ENCODE measurements at regions not wholly inside any gene's neighbourhood (a gene's known extent, or its start where the extent isn't known, plus 50 kb on each side); places are given as distances from the start of the nearest gene placed in this dataset.

DNA sequence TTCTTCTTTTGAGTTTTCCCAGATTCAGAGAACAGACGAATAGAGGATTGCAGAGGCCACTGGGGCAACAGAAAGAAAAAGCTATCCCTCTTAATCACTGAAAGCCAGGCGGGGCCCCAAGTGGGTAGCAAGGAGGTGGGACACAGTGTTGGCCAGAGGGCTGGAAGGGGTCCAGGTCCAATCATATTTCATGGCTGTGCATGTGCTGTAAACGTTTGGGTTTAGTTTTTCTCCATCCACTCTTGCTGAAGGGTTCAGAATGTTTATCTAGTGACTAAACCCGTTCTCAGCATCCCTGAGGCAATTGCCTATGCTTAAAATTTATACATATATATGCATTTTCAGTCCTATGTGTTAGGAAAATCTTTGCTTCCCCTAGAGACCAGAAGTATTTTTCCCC, 99.4 kb upstream of the EPHA4 start (continued):
- TF ChIP-seq, protein P1, sequence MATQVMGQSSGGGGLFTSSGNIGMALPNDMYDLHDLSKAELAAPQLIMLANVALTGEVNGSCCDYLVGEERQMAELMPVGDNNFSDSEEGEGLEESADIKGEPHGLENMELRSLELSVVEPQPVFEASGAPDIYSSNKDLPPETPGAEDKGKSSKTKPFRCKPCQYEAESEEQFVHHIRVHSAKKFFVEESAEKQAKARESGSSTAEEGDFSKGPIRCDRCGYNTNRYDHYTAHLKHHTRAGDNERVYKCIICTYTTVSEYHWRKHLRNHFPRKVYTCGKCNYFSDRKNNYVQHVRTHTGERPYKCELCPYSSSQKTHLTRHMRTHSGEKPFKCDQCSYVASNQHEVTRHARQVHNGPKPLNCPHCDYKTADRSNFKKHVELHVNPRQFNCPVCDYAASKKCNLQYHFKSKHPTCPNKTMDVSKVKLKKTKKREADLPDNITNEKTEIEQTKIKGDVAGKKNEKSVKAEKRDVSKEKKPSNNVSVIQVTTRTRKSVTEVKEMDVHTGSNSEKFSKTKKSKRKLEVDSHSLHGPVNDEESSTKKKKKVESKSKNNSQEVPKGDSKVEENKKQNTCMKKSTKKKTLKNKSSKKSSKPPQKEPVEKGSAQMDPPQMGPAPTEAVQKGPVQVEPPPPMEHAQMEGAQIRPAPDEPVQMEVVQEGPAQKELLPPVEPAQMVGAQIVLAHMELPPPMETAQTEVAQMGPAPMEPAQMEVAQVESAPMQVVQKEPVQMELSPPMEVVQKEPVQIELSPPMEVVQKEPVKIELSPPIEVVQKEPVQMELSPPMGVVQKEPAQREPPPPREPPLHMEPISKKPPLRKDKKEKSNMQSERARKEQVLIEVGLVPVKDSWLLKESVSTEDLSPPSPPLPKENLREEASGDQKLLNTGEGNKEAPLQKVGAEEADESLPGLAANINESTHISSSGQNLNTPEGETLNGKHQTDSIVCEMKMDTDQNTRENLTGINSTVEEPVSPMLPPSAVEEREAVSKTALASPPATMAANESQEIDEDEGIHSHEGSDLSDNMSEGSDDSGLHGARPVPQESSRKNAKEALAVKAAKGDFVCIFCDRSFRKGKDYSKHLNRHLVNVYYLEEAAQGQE (IDR thresholded peaks at IDR 0.05; ENCODE audit: unreplicated experiment), result no peak
- TF ChIP-seq, protein P2, sequence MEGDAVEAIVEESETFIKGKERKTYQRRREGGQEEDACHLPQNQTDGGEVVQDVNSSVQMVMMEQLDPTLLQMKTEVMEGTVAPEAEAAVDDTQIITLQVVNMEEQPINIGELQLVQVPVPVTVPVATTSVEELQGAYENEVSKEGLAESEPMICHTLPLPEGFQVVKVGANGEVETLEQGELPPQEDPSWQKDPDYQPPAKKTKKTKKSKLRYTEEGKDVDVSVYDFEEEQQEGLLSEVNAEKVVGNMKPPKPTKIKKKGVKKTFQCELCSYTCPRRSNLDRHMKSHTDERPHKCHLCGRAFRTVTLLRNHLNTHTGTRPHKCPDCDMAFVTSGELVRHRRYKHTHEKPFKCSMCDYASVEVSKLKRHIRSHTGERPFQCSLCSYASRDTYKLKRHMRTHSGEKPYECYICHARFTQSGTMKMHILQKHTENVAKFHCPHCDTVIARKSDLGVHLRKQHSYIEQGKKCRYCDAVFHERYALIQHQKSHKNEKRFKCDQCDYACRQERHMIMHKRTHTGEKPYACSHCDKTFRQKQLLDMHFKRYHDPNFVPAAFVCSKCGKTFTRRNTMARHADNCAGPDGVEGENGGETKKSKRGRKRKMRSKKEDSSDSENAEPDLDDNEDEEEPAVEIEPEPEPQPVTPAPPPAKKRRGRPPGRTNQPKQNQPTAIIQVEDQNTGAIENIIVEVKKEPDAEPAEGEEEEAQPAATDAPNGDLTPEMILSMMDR (conservative IDR thresholded peaks at IDR 0.05; ENCODE audit: low read depth in 2 of 2), result no peak
- TF ChIP-seq POLR2AphosphoS5 (IDR thresholded peaks at IDR 0.05; ENCODE audit: low read depth), result no peak
- TF ChIP-seq ZNF331 (CRISPR knock-in tag; IDR thresholded peaks at IDR 0.05; ENCODE audit: low read depth), result no peak
- no peak for TF ChIP-seq EZH2 (IDR thresholded peaks at IDR 0.05; ENCODE audit: low read depth, unreplicated experiment)
- no peak for TF ChIP-seq ZNF114 (CRISPR knock-in tag; IDR thresholded peaks at IDR 0.05)
- no peak for TF ChIP-seq EZH2phosphoT487 (IDR thresholded peaks at IDR 0.05; ENCODE audit: unreplicated experiment)

DNA sequence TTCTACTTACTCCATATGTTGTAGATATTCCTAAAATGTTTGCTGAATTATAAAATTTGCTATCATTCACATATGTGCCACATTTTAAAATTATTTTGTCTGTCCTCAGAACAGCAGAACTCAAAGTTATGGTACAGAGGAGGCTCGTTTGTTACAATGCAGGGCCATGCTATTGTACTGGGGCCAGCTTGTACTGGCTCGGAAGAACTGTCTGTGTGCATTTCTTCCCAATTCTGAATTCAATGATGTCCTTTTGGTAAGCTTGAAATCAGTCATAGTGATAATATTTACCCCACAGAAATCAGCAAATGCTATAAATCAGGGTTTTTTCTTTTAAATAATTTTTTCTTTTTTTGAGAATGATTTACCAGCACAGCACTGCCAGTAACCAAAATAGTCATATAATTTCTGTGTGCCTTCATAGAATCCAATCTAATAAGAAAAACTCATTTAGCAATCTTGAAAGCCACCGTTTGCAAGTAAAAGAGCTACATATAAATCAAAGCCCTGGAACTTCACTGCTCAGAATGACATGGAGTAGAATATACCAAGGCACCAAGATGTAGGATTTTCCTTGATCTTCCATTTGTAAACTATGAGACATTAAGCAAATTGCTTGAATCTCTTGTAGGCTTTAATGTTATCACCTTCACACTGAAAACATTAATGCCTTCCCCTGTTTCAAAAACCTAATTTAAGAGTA, 90.7 kb upstream of the EPHA4 start:
- H3K79me2 ChIP-seq (replicated peaks; ENCODE audit: insufficient read depth), result no peaks in the 10 kb centered on the region
- ATAC-seq, result no peak

More for the DNA sequence above, 90.7 kb upstream of the EPHA4 start:
- H3K4me3 Mint-ChIP-seq, result no peak overlapping the region
- peaks cover 8% of the 10 kb centered on the region for H3K9me2 ChIP-seq (ENCODE audit: insufficient read depth)
- DNase-seq (ENCODE audit: low spot score), result no peak
- no peaks in the 10 kb centered on the region for H3K27me3 Mint-ChIP-seq (ENCODE audit: insufficient read depth, low read depth, poor library complexity)
- no peak overlapping the region for H3K27ac ChIP-seq (ENCODE audit: low read depth)
- no peaks in the 10 kb centered on the region for H3K36me3 ChIP-seq (ENCODE audit: insufficient read depth)
- H3K27ac Mint-ChIP-seq, result no peak overlapping the region
- no peaks in the 10 kb centered on the region for H3K27me3 ChIP-seq (ENCODE audit: insufficient read depth)
- H3K36me3 Mint-ChIP-seq (ENCODE audit: low read depth), result peaks cover 13% of the 10 kb centered on the region; the same call in 2 of the 3 replicates
- H3F3A ChIP-seq (replicated peaks; ENCODE audit: low read depth), result no peaks in the 10 kb centered on the region
- no peak overlapping the region for H3K4me3 ChIP-seq
- no peaks in the 10 kb centered on the region; the same call in none of the 2 replicates for H3K4me1 ChIP-seq (ENCODE audit: insufficient read depth)
- H3K4me2 ChIP-seq, result no peak overlapping the region
- no peak overlapping the region for H2AFZ ChIP-seq
- no peaks in the 10 kb centered on the region for H4K20me1 ChIP-seq (replicated peaks; ENCODE audit: insufficient read depth)
- peaks cover 1% of the 10 kb centered on the region; the same call in 1 of the 3 replicates for H3K4me1 Mint-ChIP-seq
- H3K9me3 Mint-ChIP-seq, result peaks cover 13% of the 10 kb centered on the region
- TF ChIP-seq ZNF114 (CRISPR knock-in tag; IDR thresholded peaks at IDR 0.05), result no peak
- no peak for TF ChIP-seq STAT1 (IDR thresholded peaks at IDR 0.05; ENCODE audit: unreplicated experiment)
- TF ChIP-seq EZH2phosphoT487 (IDR thresholded peaks at IDR 0.05; ENCODE audit: unreplicated experiment), result no peak
- no peak for TF ChIP-seq NANOG (IDR thresholded peaks at IDR 0.05; ENCODE audit: borderline replicate concordance)
- no peak for TF ChIP-seq EZH2 (IDR thresholded peaks at IDR 0.05; ENCODE audit: low read depth, unreplicated experiment)
- no peak for TF ChIP-seq CREB1 (CRISPR knock-in tag; IDR thresholded peaks at IDR 0.05; ENCODE audit: low read depth)
- TF ChIP-seq ZNF331 (CRISPR knock-in tag; IDR thresholded peaks at IDR 0.05; ENCODE audit: low read depth), result no peak
- TF ChIP-seq, protein P3, sequence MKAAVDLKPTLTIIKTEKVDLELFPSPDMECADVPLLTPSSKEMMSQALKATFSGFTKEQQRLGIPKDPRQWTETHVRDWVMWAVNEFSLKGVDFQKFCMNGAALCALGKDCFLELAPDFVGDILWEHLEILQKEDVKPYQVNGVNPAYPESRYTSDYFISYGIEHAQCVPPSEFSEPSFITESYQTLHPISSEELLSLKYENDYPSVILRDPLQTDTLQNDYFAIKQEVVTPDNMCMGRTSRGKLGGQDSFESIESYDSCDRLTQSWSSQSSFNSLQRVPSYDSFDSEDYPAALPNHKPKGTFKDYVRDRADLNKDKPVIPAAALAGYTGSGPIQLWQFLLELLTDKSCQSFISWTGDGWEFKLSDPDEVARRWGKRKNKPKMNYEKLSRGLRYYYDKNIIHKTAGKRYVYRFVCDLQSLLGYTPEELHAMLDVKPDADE (IDR thresholded peaks at IDR 0.05), result no peak
